NCI-H1105 treated with DMSO at 0.1 percent for 48 hours (cell line): ENCODE measurements at regions not wholly inside any gene's neighbourhood (a gene's known extent, or its start where the extent isn't known, plus 50 kb on each side); places are given as distances from the start of the nearest gene placed in this dataset.

Source experiments
- DNase-seq: peaks from one replicate; lab custom pipeline; 2025; lab: John Stamatoyannopoulos, UW

- DNase-seq, result no peak
Measured at GRCh38 chr5:167481345-167481744, 810.1 kb upstream of the WWC1 start.

GRCh38 chr5:167482555-167482954 is 808.9 kb upstream of the WWC1 start:
- no peak for DNase-seq

GRCh38 chr5:167485061-167485774 is 806.2 kb upstream of the WWC1 start:
- DNase-seq, result no peak

- no peak for DNase-seq
Measured at GRCh38 chr5:167488371-167488770, 803.1 kb upstream of the WWC1 start.

- DNase-seq, result no peak
Measured at GRCh38 chr5:167489202-167489601, 802.2 kb upstream of the WWC1 start.

GRCh38 chr5:167503926-167504720 is 787.3 kb upstream of the WWC1 start:
- no peak for DNase-seq

- no peak for DNase-seq
Measured at GRCh38 chr5:167507463-167508233, 783.8 kb upstream of the WWC1 start.

- no peak for DNase-seq
Measured at GRCh38 chr5:167509076-167509475, 782.4 kb upstream of the WWC1 start.

GRCh38 chr5:167511276-167511675 is 780.2 kb upstream of the WWC1 start:
- DNase-seq, result no peak

GRCh38 chr5:167512111-167512510 is 779.3 kb upstream of the WWC1 start:
- DNase-seq, result no peak

GRCh38 chr5:167513381-167513780 is 778.1 kb upstream of the WWC1 start:
- DNase-seq, result peak; percentile 75

- no peak for DNase-seq
Measured at GRCh38 chr5:167514461-167514860, 777.0 kb upstream of the WWC1 start.

- no peak for DNase-seq
Measured at GRCh38 chr5:167525004-167525403, 766.4 kb upstream of the WWC1 start.

- no peak for DNase-seq
Measured at GRCh38 chr5:167528651-167529050, 762.8 kb upstream of the WWC1 start.

GRCh38 chr5:167530548-167530947 is 760.9 kb upstream of the WWC1 start:
- DNase-seq, result no peak

- DNase-seq, result no peak
Measured at GRCh38 chr5:167533814-167534795, 757.3 kb upstream of the WWC1 start.

- no peak for DNase-seq
Measured at GRCh38 chr5:167539747-167540146, 751.7 kb upstream of the WWC1 start.

- DNase-seq, result no peak
Measured at GRCh38 chr5:167546270-167546669, 745.2 kb upstream of the WWC1 start.

GRCh38 chr5:167552356-167552755 is 739.1 kb upstream of the WWC1 start:
- DNase-seq, result no peak

- no peak for DNase-seq
Measured at GRCh38 chr5:167553511-167553910, 737.9 kb upstream of the WWC1 start.

- no peak for DNase-seq
Measured at GRCh38 chr5:167554564-167555290, 736.7 kb upstream of the WWC1 start.
